ENCODE measurements at regions not wholly inside any gene's neighbourhood (a gene's known extent, or its start where the extent isn't known, plus 50 kb on each side); places are given as distances from the start of the nearest gene placed in this dataset.

DNA sequence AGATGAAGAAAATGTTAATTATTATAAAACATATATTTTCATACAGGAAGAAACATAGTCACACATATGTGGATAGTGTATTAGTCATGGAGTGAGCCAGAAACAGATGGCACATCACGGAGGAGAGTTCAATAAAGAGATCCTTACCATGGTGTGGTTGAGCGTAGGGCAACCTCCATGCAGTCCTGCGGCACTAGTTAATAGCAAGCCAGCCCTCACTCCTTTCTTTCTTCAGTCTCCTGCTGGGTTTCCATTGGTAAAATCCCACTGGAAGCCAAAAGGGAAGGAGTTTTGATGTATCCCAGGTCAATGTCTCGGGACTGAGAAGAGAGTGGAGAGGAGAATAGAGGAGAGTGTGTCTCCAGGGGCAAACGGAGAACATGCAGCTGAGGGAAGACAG is 328.1 kb downstream of the NR4A2 start:
- intact Hi-C loops (cut with micrococcal nuclease) (no loop called here), dilution Hi-C loops (cut with HindIII; ENCODE audit: low sequenced_read_pairs, unreplicated experiment) (no loop called here), in situ Hi-C loops (cut with MboI; ENCODE audit: low sequenced_read_pairs) (no loop called here)
- Histone ChIP-seq H3K9me1 (ENCODE audit: insufficient read depth, low read length) (no peaks in the 10 kb centered on the region), H3K4ac (ENCODE audit: low read depth, low read length) (no peak overlapping the region), H4K20me1 (ENCODE audit: insufficient read depth, low read length) (no peaks in the 10 kb centered on the region), H3K27ac (ENCODE audit: insufficient read depth, low read length) (no peak overlapping the region), H3K4me3 (ENCODE audit: insufficient read depth, low read depth, low read length) (no peak overlapping the region), H2BK20ac (ENCODE audit: low read depth, low read length) (no peak overlapping the region), H2BK5ac (ENCODE audit: low read depth, low read length, poor library complexity, severe bottlenecking) (no peak overlapping the region), H2BK15ac (ENCODE audit: low read depth, low read length) (no peak overlapping the region), H3K56ac (ENCODE audit: extremely low read depth, insufficient read depth, low read length) (no peak overlapping the region), H3K9me3 (ENCODE audit: control insufficient read depth, insufficient read depth, low read length) (peaks cover 11% of the 10 kb centered on the region; the same call in 1 of the 2 replicates), H3K79me1 (ENCODE audit: low read depth in 1 of 2, low read length in 2 of 2) (no peaks in the 10 kb centered on the region), H2AK9ac (replicated peaks; ENCODE audit: low read depth, low read length, poor library complexity) (no peak overlapping the region), H3K36me3 (ENCODE audit: control insufficient read depth, insufficient read depth, low read length) (no peaks in the 10 kb centered on the region), H2AK5ac (ENCODE audit: low read depth, low read length) (no peak overlapping the region), H3K27me3 (ENCODE audit: control insufficient read depth, insufficient read depth, low read length) (no peaks in the 10 kb centered on the region), H2BK120ac (ENCODE audit: low read depth, low read length) (no peak overlapping the region), H4K5ac (ENCODE audit: low read depth, low read length) (no peak overlapping the region), H3K14ac (replicated peaks; ENCODE audit: low read depth, low read length) (no peak overlapping the region), H3K4me1 (ENCODE audit: control insufficient read depth, insufficient read depth, low read length) (no peaks in the 10 kb centered on the region), H4K8ac (ENCODE audit: low read depth in 2 of 2, low read length in 2 of 2) (no peak overlapping the region), H2AFZ (replicated peaks; ENCODE audit: low read length, poor library complexity) (no peak overlapping the region), H3K23ac (ENCODE audit: low read depth, low read length) (no peak overlapping the region), H3K4me2 (ENCODE audit: low read depth, low read length) (no peak overlapping the region), H3K18ac (ENCODE audit: low read depth, low read length) (no peak overlapping the region), H3K9ac (ENCODE audit: low read depth, low read length) (no peak overlapping the region), H4K91ac (ENCODE audit: insufficient read depth, low read depth, low read length) (no peak overlapping the region)
- no peak for ATAC-seq (ENCODE audit: low read depth)
- POLR2A ChIA-PET (ENCODE audit: unreplicated experiment) = no interaction called here
- no peak for DNase-seq
- CTCF ChIA-PET = no interaction called here
- no peak for TF ChIP-seq CEBPB (IDR thresholded peaks at IDR 0.05; ENCODE audit: low read depth, low read length)
- TF ChIP-seq, protein P1, sequence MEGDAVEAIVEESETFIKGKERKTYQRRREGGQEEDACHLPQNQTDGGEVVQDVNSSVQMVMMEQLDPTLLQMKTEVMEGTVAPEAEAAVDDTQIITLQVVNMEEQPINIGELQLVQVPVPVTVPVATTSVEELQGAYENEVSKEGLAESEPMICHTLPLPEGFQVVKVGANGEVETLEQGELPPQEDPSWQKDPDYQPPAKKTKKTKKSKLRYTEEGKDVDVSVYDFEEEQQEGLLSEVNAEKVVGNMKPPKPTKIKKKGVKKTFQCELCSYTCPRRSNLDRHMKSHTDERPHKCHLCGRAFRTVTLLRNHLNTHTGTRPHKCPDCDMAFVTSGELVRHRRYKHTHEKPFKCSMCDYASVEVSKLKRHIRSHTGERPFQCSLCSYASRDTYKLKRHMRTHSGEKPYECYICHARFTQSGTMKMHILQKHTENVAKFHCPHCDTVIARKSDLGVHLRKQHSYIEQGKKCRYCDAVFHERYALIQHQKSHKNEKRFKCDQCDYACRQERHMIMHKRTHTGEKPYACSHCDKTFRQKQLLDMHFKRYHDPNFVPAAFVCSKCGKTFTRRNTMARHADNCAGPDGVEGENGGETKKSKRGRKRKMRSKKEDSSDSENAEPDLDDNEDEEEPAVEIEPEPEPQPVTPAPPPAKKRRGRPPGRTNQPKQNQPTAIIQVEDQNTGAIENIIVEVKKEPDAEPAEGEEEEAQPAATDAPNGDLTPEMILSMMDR (conservative IDR thresholded peaks at IDR 0.05; ENCODE audit: low read depth, low read length) = no peak
- TF ChIP-seq, protein P2, sequence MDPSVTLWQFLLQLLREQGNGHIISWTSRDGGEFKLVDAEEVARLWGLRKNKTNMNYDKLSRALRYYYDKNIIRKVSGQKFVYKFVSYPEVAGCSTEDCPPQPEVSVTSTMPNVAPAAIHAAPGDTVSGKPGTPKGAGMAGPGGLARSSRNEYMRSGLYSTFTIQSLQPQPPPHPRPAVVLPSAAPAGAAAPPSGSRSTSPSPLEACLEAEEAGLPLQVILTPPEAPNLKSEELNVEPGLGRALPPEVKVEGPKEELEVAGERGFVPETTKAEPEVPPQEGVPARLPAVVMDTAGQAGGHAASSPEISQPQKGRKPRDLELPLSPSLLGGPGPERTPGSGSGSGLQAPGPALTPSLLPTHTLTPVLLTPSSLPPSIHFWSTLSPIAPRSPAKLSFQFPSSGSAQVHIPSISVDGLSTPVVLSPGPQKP (IDR thresholded peaks at IDR 0.05; ENCODE audit: borderline replicate concordance, low read depth, low read length) = no peak
- TF ChIP-seq SMC3 (IDR thresholded peaks at IDR 0.05; ENCODE audit: low read depth, low read length) = no peak
- no peak for TF ChIP-seq POLR2A (IDR thresholded peaks at IDR 0.05; ENCODE audit: low read depth, low read length)
- no peak for TF ChIP-seq BHLHE40 (IDR thresholded peaks at IDR 0.05; ENCODE audit: low read depth, low read length)
- no peak for TF ChIP-seq RAD21 (IDR thresholded peaks at IDR 0.05; ENCODE audit: low read length)
- WGBS, 2 experiments (ENCODE audit: extremely low coverage in 2 of 2, insufficient read length in 1 of 2) = no CpG with 5 or more reads among the region's 5 CpGs
- BruUV-seq (replicated peaks) = no TSS peak

Measured in IMR-90 (cell line).